Gastroesophageal sphincter (tissue), 3 donors: ENCODE measurements at regions not wholly inside any gene's neighbourhood (a gene's known extent, or its start where the extent isn't known, plus 50 kb on each side); places are given as distances from the start of the nearest gene placed in this dataset.

Experiments
- POLR2A ChIP-seq, 2 donors: fragments of 450-650 bp; IDR thresholded peaks; one replicate each; pipeline ENCODE4 v1.6.1; 2017; ENCODE audit warnings: antibody characterized with exemption in 2 of 2, mild to moderate bottlenecking in 2 of 2, moderate library complexity in 1 of 2
- POLR2AphosphoS5 ChIP-seq: sonication (generic); formaldehyde crosslinking; IDR thresholded peaks from one replicate; pipeline ENCODE4 v1.6.1; 2017; ENCODE audit warnings: antibody characterized with exemption
- TF ChIP-seq, protein P1 (sequence below), 4 experiments: fragments of 200-600 bp in 2 of 4; fragments of 450-650 bp in 2 of 4; sonication (generic) in 1 of 4; IDR thresholded peaks; one replicate each; pipeline ENCODE4 v1.5.1; 2017 to 2019; ENCODE audit warnings: antibody characterized with exemption in 4 of 4, mild to moderate bottlenecking in 2 of 4, moderate library complexity in 2 of 4

- TF ChIP-seq, protein P1, sequence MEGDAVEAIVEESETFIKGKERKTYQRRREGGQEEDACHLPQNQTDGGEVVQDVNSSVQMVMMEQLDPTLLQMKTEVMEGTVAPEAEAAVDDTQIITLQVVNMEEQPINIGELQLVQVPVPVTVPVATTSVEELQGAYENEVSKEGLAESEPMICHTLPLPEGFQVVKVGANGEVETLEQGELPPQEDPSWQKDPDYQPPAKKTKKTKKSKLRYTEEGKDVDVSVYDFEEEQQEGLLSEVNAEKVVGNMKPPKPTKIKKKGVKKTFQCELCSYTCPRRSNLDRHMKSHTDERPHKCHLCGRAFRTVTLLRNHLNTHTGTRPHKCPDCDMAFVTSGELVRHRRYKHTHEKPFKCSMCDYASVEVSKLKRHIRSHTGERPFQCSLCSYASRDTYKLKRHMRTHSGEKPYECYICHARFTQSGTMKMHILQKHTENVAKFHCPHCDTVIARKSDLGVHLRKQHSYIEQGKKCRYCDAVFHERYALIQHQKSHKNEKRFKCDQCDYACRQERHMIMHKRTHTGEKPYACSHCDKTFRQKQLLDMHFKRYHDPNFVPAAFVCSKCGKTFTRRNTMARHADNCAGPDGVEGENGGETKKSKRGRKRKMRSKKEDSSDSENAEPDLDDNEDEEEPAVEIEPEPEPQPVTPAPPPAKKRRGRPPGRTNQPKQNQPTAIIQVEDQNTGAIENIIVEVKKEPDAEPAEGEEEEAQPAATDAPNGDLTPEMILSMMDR (IDR thresholded peaks at IDR 0.05): no peak
- TF ChIP-seq POLR2AphosphoS5 (no peak), POLR2A (IDR thresholded peaks at IDR 0.05) (no peak)
Measured at GRCh38 chr6:15076565-15076964, 169.3 kb upstream of the JARID2 start.
